Smooth muscle cell (in vitro differentiated cells): ENCODE measurements at regions not wholly inside any gene's neighbourhood (a gene's known extent, or its start where the extent isn't known, plus 50 kb on each side); places are given as distances from the start of the nearest gene placed in this dataset.

Experiments used
- DNase-seq: peaks from one replicate; lab custom pipeline; 2025; ENCODE audit not compliant: unreplicated experiment; lab: John Stamatoyannopoulos, UW
- H2AFZ ChIP-seq: fragments of 200-600 bp; sonication (generic); 2 replicates; pipeline ENCODE4 v1.6.0; 2016; ENCODE audit warnings: antibody characterized with exemption, low read depth, mild to moderate bottlenecking
- H3F3A ChIP-seq: fragments of 200-600 bp; sonication (generic); 2 replicates; pipeline ENCODE4 v1.6.0; 2017; ENCODE audit warnings: antibody characterized with exemption, low read depth
- H3K27ac ChIP-seq: fragments of 200-600 bp; sonication (generic); 2 replicates; pipeline ENCODE4 v1.5.1; 2016; ENCODE audit warnings: low read depth, mild to moderate bottlenecking
- H3K27me3 ChIP-seq: fragments of 200-600 bp; sonication (generic); 2 replicates; pipeline ENCODE4 v1.6.1; 2016; ENCODE audit warnings: low read depth, mild to moderate bottlenecking
- H3K36me3 ChIP-seq: fragments of 200-600 bp; sonication (generic); 2 replicates; pipeline ENCODE4 v1.5.1; 2016; ENCODE audit warnings: low read depth
- H3K4me1 ChIP-seq: fragments of 200-600 bp; sonication (generic); 2 replicates; pipeline ENCODE4 v1.5.1; 2016; ENCODE audit warnings: low read depth
- H3K4me2 ChIP-seq: fragments of 200-600 bp; sonication (generic); 2 replicates; pipeline ENCODE4 v1.6.0; 2016; ENCODE audit warnings: mild to moderate bottlenecking
- H3K4me3 ChIP-seq: fragments of 200-600 bp; sonication (generic); 2 replicates; pipeline ENCODE4 v1.5.1; 2016; ENCODE audit warnings: mild to moderate bottlenecking
- H3K79me2 ChIP-seq: fragments of 200-600 bp; sonication (generic); 2 replicates; pipeline ENCODE4 v1.6.0; 2016; ENCODE audit warnings: low read depth, mild to moderate bottlenecking
- H3K9ac ChIP-seq: fragments of 200-600 bp; sonication (generic); 2 replicates; pipeline ENCODE4 v1.6.0; 2016; ENCODE audit warnings: low read depth
- H3K9me3 ChIP-seq: fragments of 200-600 bp; sonication (generic); replicated peaks from 2 replicates; pipeline ENCODE4 v1.5.1; 2016; ENCODE audit warnings: low read depth
- H4K20me1 ChIP-seq: fragments of 200-600 bp; sonication (generic); 2 replicates; pipeline ENCODE4 v1.6.0; 2016; ENCODE audit warnings: low read depth
- WGBS: methylation state at CpG from one replicate; pipeline ENCODE4 v1.1.7; 2016; ENCODE audit warnings: low lambda C conversion rate; 5-methylcytosine and 5-hydroxymethylcytosine counted together
- TF ChIP-seq, protein P1 (sequence below): fragments of 200-600 bp; sonication (generic); IDR thresholded peaks from 2 replicates; pipeline ENCODE4 v1.5.1; 2017; ENCODE audit warnings: borderline replicate concordance, mild to moderate bottlenecking, antibody characterized with exemption; ENCODE audit not compliant: insufficient read depth, poor library complexity, severe bottlenecking

- no peak overlapping the region for H2AFZ ChIP-seq
- H3K9me3 ChIP-seq: no peaks in the 10 kb centered on the region
- H3K36me3 ChIP-seq: no peaks in the 10 kb centered on the region
- DNase-seq: no peak
- H4K20me1 ChIP-seq: no peaks in the 10 kb centered on the region
- TF ChIP-seq, protein P1, sequence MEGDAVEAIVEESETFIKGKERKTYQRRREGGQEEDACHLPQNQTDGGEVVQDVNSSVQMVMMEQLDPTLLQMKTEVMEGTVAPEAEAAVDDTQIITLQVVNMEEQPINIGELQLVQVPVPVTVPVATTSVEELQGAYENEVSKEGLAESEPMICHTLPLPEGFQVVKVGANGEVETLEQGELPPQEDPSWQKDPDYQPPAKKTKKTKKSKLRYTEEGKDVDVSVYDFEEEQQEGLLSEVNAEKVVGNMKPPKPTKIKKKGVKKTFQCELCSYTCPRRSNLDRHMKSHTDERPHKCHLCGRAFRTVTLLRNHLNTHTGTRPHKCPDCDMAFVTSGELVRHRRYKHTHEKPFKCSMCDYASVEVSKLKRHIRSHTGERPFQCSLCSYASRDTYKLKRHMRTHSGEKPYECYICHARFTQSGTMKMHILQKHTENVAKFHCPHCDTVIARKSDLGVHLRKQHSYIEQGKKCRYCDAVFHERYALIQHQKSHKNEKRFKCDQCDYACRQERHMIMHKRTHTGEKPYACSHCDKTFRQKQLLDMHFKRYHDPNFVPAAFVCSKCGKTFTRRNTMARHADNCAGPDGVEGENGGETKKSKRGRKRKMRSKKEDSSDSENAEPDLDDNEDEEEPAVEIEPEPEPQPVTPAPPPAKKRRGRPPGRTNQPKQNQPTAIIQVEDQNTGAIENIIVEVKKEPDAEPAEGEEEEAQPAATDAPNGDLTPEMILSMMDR: no peak
- no peaks in the 10 kb centered on the region for H3K79me2 ChIP-seq
- H3F3A ChIP-seq: peaks cover 54% of the 10 kb centered on the region
- peaks cover 49% of the 10 kb centered on the region for H3K4me1 ChIP-seq
- WGBS: 38% methylated on average over 8 of the region's 8 CpGs
- peak overlapping the region; percentile 58 for H3K4me3 ChIP-seq
- H3K27me3 ChIP-seq: no peaks in the 10 kb centered on the region
- peak overlapping the region; percentile 88 for H3K4me2 ChIP-seq
- H3K27ac ChIP-seq: peak overlapping the region; percentile 94
- H3K9ac ChIP-seq: peak overlapping the region; percentile 94
Measured at GRCh38 chr9:129497813-129498450, 123.0 kb downstream of the C9orf50 start.

GRCh38 chr9:129497005-129497812, 123.7 kb downstream of the C9orf50 start:
- no peaks in the 10 kb centered on the region for H3K27me3 ChIP-seq
- H3K9ac ChIP-seq: peak overlapping the region; percentile 94
- peak overlapping the region; percentile 58 for H3K4me3 ChIP-seq
- H3K36me3 ChIP-seq: no peaks in the 10 kb centered on the region
- peaks cover 52% of the 10 kb centered on the region for H3F3A ChIP-seq
- H3K9me3 ChIP-seq: no peaks in the 10 kb centered on the region
- peak overlapping the region; percentile 94 for H3K27ac ChIP-seq
- peaks cover 49% of the 10 kb centered on the region for H3K4me1 ChIP-seq
- 5% methylated on average over 2 of the region's 16 CpGs for WGBS
- H2AFZ ChIP-seq: no peak overlapping the region
- TF ChIP-seq, protein P1: no peak
- H4K20me1 ChIP-seq: no peaks in the 10 kb centered on the region
- H3K79me2 ChIP-seq: no peaks in the 10 kb centered on the region
- no peak for DNase-seq
- H3K4me2 ChIP-seq: peak overlapping the region; percentile 88

DNA sequence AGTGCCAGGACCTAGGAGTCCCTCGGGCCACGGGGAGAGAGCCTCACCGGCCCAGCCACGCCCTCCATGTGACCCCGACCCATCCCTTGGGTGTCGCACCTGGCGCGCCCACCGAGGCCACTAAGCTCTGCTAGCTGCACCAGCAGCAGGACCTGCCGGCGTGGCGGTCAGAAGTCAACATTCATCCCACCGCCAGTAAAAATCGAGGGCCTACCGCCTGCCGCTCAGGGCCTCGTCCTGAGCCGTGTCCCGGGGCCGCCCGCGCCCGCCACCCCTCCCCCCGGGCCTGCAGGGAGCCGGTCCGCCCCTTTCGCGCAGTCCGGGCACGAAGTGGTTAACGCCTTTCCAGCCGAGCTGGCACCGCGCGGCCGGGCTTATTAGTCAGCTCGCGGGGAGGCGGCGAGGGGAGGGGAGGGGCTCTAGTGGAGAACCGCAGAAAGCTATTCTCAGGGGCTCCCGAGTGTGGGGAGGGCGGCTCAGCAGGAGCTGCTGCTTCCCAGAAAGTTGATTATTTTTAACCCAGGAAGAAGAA, 124.4 kb downstream of the C9orf50 start:
- Histone ChIP-seq H3F3A (peaks cover 45% of the 10 kb centered on the region), H3K27me3 (no peaks in the 10 kb centered on the region), H3K4me3 (peak overlapping the region; percentile 58), H3K4me1 (peaks cover 49% of the 10 kb centered on the region), H3K9ac (peak overlapping the region; percentile 94), H3K4me2 (peak overlapping the region; percentile 88), H3K36me3 (no peaks in the 10 kb centered on the region), H4K20me1 (no peaks in the 10 kb centered on the region), H3K79me2 (peaks cover under 1% of the 10 kb centered on the region), H2AFZ (no peak overlapping the region), H3K9me3 (no peaks in the 10 kb centered on the region), H3K27ac (peak overlapping the region; percentile 94)
- WGBS: under 1% methylated on average over 27 of the region's 43 CpGs
- peak; percentile 86 for DNase-seq
- TF ChIP-seq, protein P1: no peak
